B cell (primary cell): ENCODE measurements at regions not wholly inside any gene's neighbourhood (a gene's known extent, or its start where the extent isn't known, plus 50 kb on each side); places are given as distances from the start of the nearest gene placed in this dataset.

ENCODE experiments used
- ATAC-seq: fragments of 200-7000 bp; cut with Tn5 transposase; one replicate; pipeline ENCODE4 v1.10.0; 2021; ENCODE audit warnings: low read depth, mild to moderate bottlenecking, moderate number of reproducible peaks, moderate library complexity
- CTCF ChIA-PET: fragments of 350-600 bp; sonication (Branson Sonifier 250); formaldehyde crosslinking; loops from one replicate; lab custom pipeline; 2021; ENCODE audit warnings: antibody characterized with exemption, inconsistent platforms; lab: Charles Lee
- POLR2A ChIA-PET: fragments of 350-600 bp; sonication (Branson Sonifier 250); formaldehyde crosslinking; loops from one replicate; lab custom pipeline; 2021; ENCODE audit warnings: antibody characterized with exemption; lab: Charles Lee
- DNase-seq: peaks from one replicate; pipeline ENCODE4 v3.0.0; 2013
- H2AFZ ChIP-seq: 2 replicates; pipeline ENCODE4 v1.6.1; 2012; ENCODE audit warnings: mild to moderate bottlenecking, low read depth, low read length; ENCODE audit not compliant: insufficient read depth, poor library complexity, severe bottlenecking
- H3K27ac ChIP-seq, 2 donors: 1 replicate in 1 of 2; 2 replicates in 1 of 2; pipeline ENCODE4 v1.5.1; 2012 to 2013; ENCODE audit warnings: low read length in 2 of 2, mild to moderate bottlenecking in 2 of 2, moderate library complexity in 1 of 2
- H3K27me3 ChIP-seq, 4 experiments: fragments of 200-600 bp in 1 of 4; sonication (generic) in 1 of 4; replicated peaks in 1 of 4; 1 replicate in 2 of 4; 2 replicates in 2 of 4; pipeline versions ENCODE4 v1.6.1 to v1.7.0; 2013 to 2016; ENCODE audit warnings: low read length in 3 of 4, mild to moderate bottlenecking in 2 of 4, mixed read lengths in 1 of 4, moderate library complexity in 1 of 4; ENCODE audit not compliant: insufficient read depth in 4 of 4, control insufficient read depth in 3 of 4; ENCODE audit errors: control extremely low read depth in 1 of 4
- H3K36me3 ChIP-seq, 2 experiments: replicated peaks in 1 of 2; 1 replicate in 1 of 2; 2 replicates in 1 of 2; pipeline versions ENCODE4 v1.6.1 to v1.7.1; 2013; ENCODE audit warnings: low read length in 1 of 2; ENCODE audit not compliant: insufficient read depth in 2 of 2, control insufficient read depth in 1 of 2; ENCODE audit errors: control extremely low read depth in 1 of 2, extremely low read depth in 1 of 2
- H3K4me1 ChIP-seq, 2 donors: fragments of 200-600 bp in 1 of 2; sonication (generic) in 1 of 2; 1 replicate in 1 of 2; 2 replicates in 1 of 2; pipeline versions ENCODE4 v1.5.1 to v1.6.1; 2013 to 2017; ENCODE audit warnings: low read length in 2 of 2; ENCODE audit not compliant: control insufficient read depth in 2 of 2, insufficient read depth in 2 of 2
- H3K4me2 ChIP-seq: replicated peaks from 2 replicates; pipeline ENCODE3; 2012; ENCODE audit warnings: mild to moderate bottlenecking, low read depth, low read length; ENCODE audit not compliant: poor library complexity, severe bottlenecking
- H3K4me3 ChIP-seq, 5 experiments: fragments of 200-600 bp in 1 of 5; sonication (generic) in 1 of 5; 1 replicate in 3 of 5; 2 replicates in 2 of 5; pipeline versions ENCODE4 v1.5.1 to v1.7.0; 2011 to 2016; ENCODE audit warnings: low read length in 4 of 5, mild to moderate bottlenecking in 4 of 5, low read depth in 2 of 5, control low read depth in 1 of 5, moderate library complexity in 1 of 5; ENCODE audit not compliant: insufficient read depth in 1 of 5; ENCODE audit errors: control extremely low read depth in 1 of 5, extremely low read depth in 1 of 5
- H3K79me2 ChIP-seq: fragments of 200-600 bp; sonication (generic); one replicate; pipeline ENCODE4 v1.6.0; 2016; ENCODE audit warnings: low read length; ENCODE audit not compliant: control insufficient read depth, insufficient read depth
- H3K9ac ChIP-seq: fragments of 200-600 bp; sonication (generic); 2 replicates; pipeline ENCODE4 v1.6.1; 2017; ENCODE audit warnings: mild to moderate bottlenecking, low read length, moderate library complexity
- H3K9me3 ChIP-seq, 3 donors: one replicate each; pipeline versions ENCODE4 v1.6.1 to v1.7.1; 2013; ENCODE audit warnings: low read length in 2 of 3; ENCODE audit not compliant: control insufficient read depth in 2 of 3, insufficient read depth in 1 of 3; ENCODE audit errors: control extremely low read depth in 1 of 3
- H4K20me1 ChIP-seq: 2 replicates; pipeline ENCODE4 v1.6.0; 2012; ENCODE audit warnings: mild to moderate bottlenecking, low read length; ENCODE audit not compliant: insufficient read depth, control insufficient read depth, poor library complexity, severe bottlenecking
- H3K27ac Mint-ChIP-seq: one replicate; pipeline ENCODE4 v1.8.0; 2021; ENCODE audit warnings: mixed read lengths
- H3K27me3 Mint-ChIP-seq: one replicate; pipeline ENCODE4 v1.8.0; 2021; ENCODE audit warnings: mixed read lengths
- H3K4me1 Mint-ChIP-seq: one replicate; pipeline ENCODE4 v1.8.0; 2021; ENCODE audit warnings: mixed read lengths
- H3K4me3 Mint-ChIP-seq: one replicate; pipeline ENCODE4 v1.8.0; 2021; ENCODE audit warnings: mixed read lengths
- H3K9me3 Mint-ChIP-seq: one replicate; pipeline ENCODE4 v1.8.0; 2022; ENCODE audit warnings: mixed read lengths; ENCODE audit not compliant: insufficient read depth
- CTCF ChIP-seq: fragments of 200-600 bp; IDR thresholded peaks from one replicate; pipeline ENCODE4 v1.8.0; 2022; ENCODE audit warnings: antibody characterized with exemption, mild to moderate bottlenecking
- EZH2 ChIP-seq: IDR thresholded peaks from 2 replicates; pipeline ENCODE4 v1.6.1; 2012; ENCODE audit warnings: borderline replicate concordance, low read depth, mild to moderate bottlenecking, moderate library complexity, low read length; ENCODE audit not compliant: insufficient read depth, poor library complexity, severe bottlenecking
- WGBS: methylation state at CpG from one replicate; pipeline ENCODE4 v1.1.5; 2013; ENCODE audit warnings: missing lambda C conversion rate; ENCODE audit not compliant: insufficient coverage; 5-methylcytosine and 5-hydroxymethylcytosine counted together
- intact Hi-C: fragments of 100-400 bp; cut with micrococcal nuclease; formaldehyde crosslinking; loops from one replicate; pipeline ENCODE4 v1.10.0; 2022

- H3K9ac ChIP-seq: no peak overlapping the region
- no peak overlapping the region for H3K4me2 ChIP-seq
- no peaks in the 10 kb centered on the region for H3K4me1 Mint-ChIP-seq
- H3K9me3 Mint-ChIP-seq: no peaks in the 10 kb centered on the region
- H2AFZ ChIP-seq: no peak overlapping the region
- no peak overlapping the region for H3K4me3 Mint-ChIP-seq
- peaks cover 46% of the 10 kb centered on the region for H3K27me3 Mint-ChIP-seq
- H3K27ac Mint-ChIP-seq: no peak overlapping the region
- no peaks in the 10 kb centered on the region for H3K36me3 ChIP-seq
- POLR2A ChIA-PET: no interaction called here
- TF ChIP-seq CTCF (no peak), EZH2 (no peak)
- no peaks in the 10 kb centered on the region for H3K79me2 ChIP-seq
- ATAC-seq (no peak), DNase-seq (no peak)
- no peaks in the 10 kb centered on the region for H3K4me1 ChIP-seq
- WGBS: 89% methylated on average over 3 of the region's 3 CpGs
- CTCF ChIA-PET: no interaction called here
- H3K27me3 ChIP-seq: peaks cover 0 to 8% (median 3%) of the 10 kb centered on the region in 4 experiments
- no peak overlapping the region for H3K4me3 ChIP-seq
- no peak overlapping the region for H3K27ac ChIP-seq
- no peaks in the 10 kb centered on the region for H4K20me1 ChIP-seq
- H3K9me3 ChIP-seq: no peaks in the 10 kb centered on the region
- intact Hi-C loops: no loop called here
Measured at GRCh38 chr1:243924188-243924587, 74.1 kb upstream of the AKT3 start.

- no peak overlapping the region for H3K4me2 ChIP-seq
- no peak overlapping the region for H2AFZ ChIP-seq
- DNase-seq: no peak
- H3K27ac ChIP-seq: no peak overlapping the region
- Mint-ChIP-seq H3K4me1 (no peaks in the 10 kb centered on the region), H3K27me3 (peaks cover 49% of the 10 kb centered on the region), H3K4me3 (no peak overlapping the region), H3K27ac (no peak overlapping the region), H3K9me3 (no peaks in the 10 kb centered on the region)
- no peak for TF ChIP-seq CTCF
- H4K20me1 ChIP-seq: no peaks in the 10 kb centered on the region
- no peaks in the 10 kb centered on the region for H3K36me3 ChIP-seq
- peaks cover 0 to 15% (median 5%) of the 10 kb centered on the region in 4 experiments for H3K27me3 ChIP-seq
- no peak overlapping the region for H3K4me3 ChIP-seq
- no peak for ATAC-seq
- intact Hi-C loops: no loop called here
- ChIA-PET CTCF (no interaction called here), POLR2A (no interaction called here)
- no peaks in the 10 kb centered on the region for H3K79me2 ChIP-seq
- H3K4me1 ChIP-seq: no peaks in the 10 kb centered on the region
- no peaks in the 10 kb centered on the region for H3K9me3 ChIP-seq
- 90% methylated on average over 10 of the region's 13 CpGs for WGBS
- H3K9ac ChIP-seq: no peak overlapping the region
Measured at GRCh38 chr1:243923292-243924171, 73.5 kb upstream of the AKT3 start.
